Ishikawa (cell line): ENCODE measurements at regions not wholly inside any gene's neighbourhood (a gene's known extent, or its start where the extent isn't known, plus 50 kb on each side); places are given as distances from the start of the nearest gene placed in this dataset.

Source experiments
- CEBPB ChIP-seq: IDR thresholded peaks from 2 replicates; pipeline ENCODE4 v1.6.1; 2012
- CREB1 ChIP-seq: IDR thresholded peaks from 2 replicates; pipeline ENCODE4 v1.6.1; 2012; ENCODE audit warnings: low read depth
- EGR1 ChIP-seq: IDR thresholded peaks from 2 replicates; pipeline ENCODE4 v1.6.1; 2012
- EP300 ChIP-seq: IDR thresholded peaks from 2 replicates; pipeline ENCODE4 v1.6.1; 2012; ENCODE audit warnings: borderline replicate concordance
- FOXM1 ChIP-seq: IDR thresholded peaks from 2 replicates; pipeline ENCODE4 v1.6.1; 2012; ENCODE audit warnings: low read depth, borderline replicate concordance
- NFIC ChIP-seq: IDR thresholded peaks from 2 replicates; pipeline ENCODE4 v1.6.1; 2012
- RAD21 ChIP-seq: IDR thresholded peaks from 2 replicates; pipeline ENCODE4 v1.6.1; 2012; ENCODE audit warnings: low read depth
- TAF1 ChIP-seq: IDR thresholded peaks from 2 replicates; pipeline ENCODE4 v1.6.1; 2012; ENCODE audit warnings: low read depth, mild to moderate bottlenecking
- TCF12 ChIP-seq: IDR thresholded peaks from 2 replicates; pipeline ENCODE4 v1.6.1; 2012; ENCODE audit warnings: low read depth
- TEAD4 ChIP-seq: IDR thresholded peaks from 2 replicates; pipeline ENCODE4 v1.6.1; 2012
- USF1 ChIP-seq: IDR thresholded peaks from 2 replicates; pipeline ENCODE4 v1.6.1; 2012
- YY1 ChIP-seq: IDR thresholded peaks from 2 replicates; pipeline ENCODE4 v1.6.1; 2012; ENCODE audit warnings: low read depth
- ZBTB7A ChIP-seq: IDR thresholded peaks from 2 replicates; pipeline ENCODE4 v1.6.1; 2012; ENCODE audit warnings: low read depth
- TF ChIP-seq, protein P1 (sequence below): IDR thresholded peaks from 2 replicates; pipeline ENCODE4 v1.6.1; 2012
- TF ChIP-seq, protein P2 (sequence below): IDR thresholded peaks from 2 replicates; pipeline ENCODE4 v1.6.1; 2012; ENCODE audit warnings: low read depth, mild to moderate bottlenecking

- TF ChIP-seq TAF1 (no peak), RAD21 (no peak), TCF12 (no peak), YY1 (no peak), FOXM1 (no peak), USF1 (no peak), CEBPB (no peak), CREB1 (no peak)
Observed at GRCh38 chr21:21915816-21916215, 917.6 kb downstream of the NCAM2 start.

- TF ChIP-seq RAD21 (peak; percentile 67), NFIC (no peak)
Observed at GRCh38 chr21:21921410-21922232, 923.4 kb downstream of the NCAM2 start.

DNA sequence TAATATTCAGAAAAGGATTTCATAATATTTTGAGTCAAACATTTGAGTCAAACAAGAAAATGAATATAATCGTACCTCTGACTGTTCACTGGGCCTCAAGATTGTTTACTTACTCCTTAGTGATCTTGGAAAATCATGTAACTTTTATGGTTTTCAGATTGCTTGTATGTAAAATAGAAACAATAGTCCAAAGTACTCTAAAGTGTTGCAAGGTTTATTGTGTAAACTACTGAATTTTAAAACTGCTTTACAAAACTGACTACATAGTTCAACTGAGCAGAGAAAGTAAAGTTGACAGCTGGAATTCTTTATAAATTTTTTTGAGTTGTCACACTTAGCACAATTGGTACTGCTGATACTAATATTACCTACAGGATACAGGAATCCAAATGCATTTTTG lies 931.0 kb downstream of the NCAM2 start:
- TF ChIP-seq, protein P1, sequence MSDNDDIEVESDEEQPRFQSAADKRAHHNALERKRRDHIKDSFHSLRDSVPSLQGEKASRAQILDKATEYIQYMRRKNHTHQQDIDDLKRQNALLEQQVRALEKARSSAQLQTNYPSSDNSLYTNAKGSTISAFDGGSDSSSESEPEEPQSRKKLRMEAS, result no peak
- no peak for TF ChIP-seq RAD21
- TF ChIP-seq, protein P2, sequence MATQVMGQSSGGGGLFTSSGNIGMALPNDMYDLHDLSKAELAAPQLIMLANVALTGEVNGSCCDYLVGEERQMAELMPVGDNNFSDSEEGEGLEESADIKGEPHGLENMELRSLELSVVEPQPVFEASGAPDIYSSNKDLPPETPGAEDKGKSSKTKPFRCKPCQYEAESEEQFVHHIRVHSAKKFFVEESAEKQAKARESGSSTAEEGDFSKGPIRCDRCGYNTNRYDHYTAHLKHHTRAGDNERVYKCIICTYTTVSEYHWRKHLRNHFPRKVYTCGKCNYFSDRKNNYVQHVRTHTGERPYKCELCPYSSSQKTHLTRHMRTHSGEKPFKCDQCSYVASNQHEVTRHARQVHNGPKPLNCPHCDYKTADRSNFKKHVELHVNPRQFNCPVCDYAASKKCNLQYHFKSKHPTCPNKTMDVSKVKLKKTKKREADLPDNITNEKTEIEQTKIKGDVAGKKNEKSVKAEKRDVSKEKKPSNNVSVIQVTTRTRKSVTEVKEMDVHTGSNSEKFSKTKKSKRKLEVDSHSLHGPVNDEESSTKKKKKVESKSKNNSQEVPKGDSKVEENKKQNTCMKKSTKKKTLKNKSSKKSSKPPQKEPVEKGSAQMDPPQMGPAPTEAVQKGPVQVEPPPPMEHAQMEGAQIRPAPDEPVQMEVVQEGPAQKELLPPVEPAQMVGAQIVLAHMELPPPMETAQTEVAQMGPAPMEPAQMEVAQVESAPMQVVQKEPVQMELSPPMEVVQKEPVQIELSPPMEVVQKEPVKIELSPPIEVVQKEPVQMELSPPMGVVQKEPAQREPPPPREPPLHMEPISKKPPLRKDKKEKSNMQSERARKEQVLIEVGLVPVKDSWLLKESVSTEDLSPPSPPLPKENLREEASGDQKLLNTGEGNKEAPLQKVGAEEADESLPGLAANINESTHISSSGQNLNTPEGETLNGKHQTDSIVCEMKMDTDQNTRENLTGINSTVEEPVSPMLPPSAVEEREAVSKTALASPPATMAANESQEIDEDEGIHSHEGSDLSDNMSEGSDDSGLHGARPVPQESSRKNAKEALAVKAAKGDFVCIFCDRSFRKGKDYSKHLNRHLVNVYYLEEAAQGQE, result no peak
- TF ChIP-seq USF1, result no peak
- TF ChIP-seq ZBTB7A, result no peak
- TF ChIP-seq EP300, result no peak
- TF ChIP-seq TEAD4, result no peak
- TF ChIP-seq FOXM1, result no peak
- no peak for TF ChIP-seq NFIC
- no peak for TF ChIP-seq CREB1
- no peak for TF ChIP-seq EGR1
- no peak for TF ChIP-seq TAF1
- TF ChIP-seq YY1, result no peak
- TF ChIP-seq TCF12, result no peak
- no peak for TF ChIP-seq CEBPB

GRCh38 chr21:21929789-21930188 lies 931.6 kb downstream of the NCAM2 start:
- TF ChIP-seq RAD21 (no peak), YY1 (no peak), NFIC (no peak), USF1 (no peak)

GRCh38 chr21:21952566-21952965 lies 954.4 kb downstream of the NCAM2 start:
- TF ChIP-seq EP300 (no peak), RAD21 (no peak), YY1 (no peak), TCF12 (no peak), CREB1 (no peak), TEAD4 (no peak), NFIC (no peak), CEBPB (no peak), TAF1 (no peak), USF1 (no peak), EGR1 (no peak), FOXM1 (no peak), ZBTB7A (no peak)
- TF ChIP-seq, protein P2, result no peak
- TF ChIP-seq, protein P1, result no peak
